PC-3 (cell line): ENCODE measurements at regions not wholly inside any gene's neighbourhood (a gene's known extent, or its start where the extent isn't known, plus 50 kb on each side); places are given as distances from the start of the nearest gene placed in this dataset.

Experiments
- ATAC-seq: fragments of 200-7000 bp; cut with Tn5 transposase; 2 replicates; pipeline ENCODE4 v1.9.1; 2020; ENCODE audit warnings: mild to moderate bottlenecking, moderate library complexity
- BruUV-seq: library from RNA; stranded (reverse); fragments of 400-500 nt; replicated peaks from 2 replicates; lab custom pipeline; 2021; lab: Mats Ljungman, UMichigan
- CTCF ChIA-PET: fragments of 300-600 bp; sonication (Branson Sonifier 250); formaldehyde crosslinking; loops from one replicate; lab custom pipeline; 2022; ENCODE audit warnings: antibody characterized with exemption; lab: Charles Lee
- POLR2A ChIA-PET: fragments of 300-600 bp; sonication (Branson Sonifier 250); formaldehyde crosslinking; loops from one replicate; lab custom pipeline; 2022; ENCODE audit warnings: antibody characterized with exemption; ENCODE audit not compliant: unreplicated experiment; lab: Charles Lee
- DNase-seq: peaks from one replicate; pipeline ENCODE4 v3.0.0-alpha.2; 2015
- H2AFZ ChIP-seq: fragments of 300-600 bp; sonication (generic); 2 replicates; pipeline ENCODE4 v1.6.0; 2016; ENCODE audit warnings: antibody characterized with exemption, low read length
- H3F3A ChIP-seq: fragments of 300-600 bp; sonication (generic); one replicate; pipeline ENCODE4 v1.6.0; 2017; ENCODE audit warnings: antibody characterized with exemption, low read length, control low read depth, mild to moderate bottlenecking; ENCODE audit not compliant: unreplicated experiment
- H3K27ac ChIP-seq: fragments of 300-600 bp; sonication (generic); 2 replicates; pipeline ENCODE4 v1.5.1; 2016; ENCODE audit warnings: mild to moderate bottlenecking, low read length
- H3K27me3 ChIP-seq: fragments of 300-600 bp; sonication (generic); 2 replicates; pipeline ENCODE4 v1.6.1; 2016; ENCODE audit warnings: low read length, mixed read lengths
- H3K36me3 ChIP-seq: fragments of 300-600 bp; sonication (generic); 2 replicates; pipeline ENCODE4 v1.6.1; 2016; ENCODE audit warnings: low read depth, mixed run types, low read length, mixed read lengths
- H3K4me1 ChIP-seq: fragments of 300-600 bp; sonication (generic); 2 replicates; pipeline ENCODE4 v1.5.1; 2016; ENCODE audit warnings: low read length; ENCODE audit not compliant: insufficient read depth
- H3K4me2 ChIP-seq: fragments of 300-600 bp; sonication (generic); 2 replicates; pipeline ENCODE4 v1.6.0; 2016; ENCODE audit warnings: low read length
- H3K4me3 ChIP-seq: fragments of 300-600 bp; sonication (generic); 2 replicates; pipeline ENCODE4 v1.5.1; 2016; ENCODE audit warnings: mild to moderate bottlenecking, low read length, mixed read lengths
- H3K79me2 ChIP-seq: fragments of 300-600 bp; sonication (generic); 2 replicates; pipeline ENCODE4 v1.6.1; 2017; ENCODE audit warnings: low read length, mixed read lengths
- H3K9ac ChIP-seq: fragments of 300-600 bp; sonication (generic); 2 replicates; pipeline ENCODE4 v1.6.0; 2016; ENCODE audit warnings: mild to moderate bottlenecking, low read length
- H3K9me2 ChIP-seq: fragments of 300-600 bp; sonication (generic); replicated peaks from 2 replicates; pipeline ENCODE4 v1.6.1; 2016; ENCODE audit warnings: mixed run types, low read length, mixed read lengths
- H3K9me3 ChIP-seq: fragments of 300-600 bp; sonication (generic); 2 replicates; pipeline ENCODE4 v1.6.1; 2016; ENCODE audit warnings: low read length, mixed read lengths
- H4K20me1 ChIP-seq: fragments of 300-600 bp; sonication (generic); 2 replicates; pipeline ENCODE4 v1.6.1; 2016; ENCODE audit warnings: low read length, mixed read lengths
- EZH2 ChIP-seq: fragments of 300-600 bp; sonication (generic); IDR thresholded peaks from one replicate; pipeline ENCODE4 v1.6.1; 2017; ENCODE audit warnings: antibody characterized with exemption, mild to moderate bottlenecking, low read length; ENCODE audit not compliant: unreplicated experiment
- EZH2phosphoT487 ChIP-seq: fragments of 300-600 bp; sonication (generic); IDR thresholded peaks from 2 replicates; pipeline ENCODE4 v1.6.1; 2018; ENCODE audit warnings: mild to moderate bottlenecking, antibody characterized with exemption, low read length, borderline replicate concordance
- intact Hi-C: fragments of 100-400 bp; cut with micrococcal nuclease; formaldehyde crosslinking; loops from 2 replicates; pipeline ENCODE4 v1.9.0; 2023
- TF ChIP-seq, protein P1 (sequence below): fragments of 300-600 bp; sonication (generic); conservative IDR thresholded peaks from 2 replicates; pipeline ENCODE4 v1.5.1; 2017; ENCODE audit warnings: antibody characterized with exemption, low read depth, mild to moderate bottlenecking, low read length

DNA sequence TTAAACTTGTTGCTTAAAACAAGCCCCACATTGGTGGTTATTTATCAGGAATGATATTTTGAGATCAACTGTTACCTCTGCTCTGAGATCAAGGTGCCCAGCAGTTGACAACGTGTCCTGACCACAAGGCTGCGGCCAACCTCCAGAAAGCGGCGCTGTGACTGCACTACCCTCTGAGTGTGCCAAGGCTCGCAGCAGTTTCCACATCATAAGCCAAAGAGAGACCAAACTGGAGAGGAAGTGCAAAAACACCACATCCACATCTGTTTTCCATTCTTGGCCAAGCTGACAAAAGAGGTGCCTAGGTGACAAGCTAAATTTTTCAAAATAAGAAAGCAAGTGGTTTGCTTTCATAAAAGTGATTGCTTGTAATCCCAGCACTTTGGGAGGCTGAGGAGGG lies 410.8 kb upstream of the POU3F3 start:
- Histone ChIP-seq H3K9me2 (no peaks in the 10 kb centered on the region), H3K4me2 (no peak overlapping the region), H3K79me2 (no peaks in the 10 kb centered on the region), H3F3A (no peaks in the 10 kb centered on the region), H3K27me3 (peaks cover 22% of the 10 kb centered on the region; the same call in 1 of the 2 replicates), H3K27ac (no peak overlapping the region), H3K36me3 (no peaks in the 10 kb centered on the region), H4K20me1 (no peaks in the 10 kb centered on the region), H3K4me3 (no peak overlapping the region), H3K9me3 (no peaks in the 10 kb centered on the region), H2AFZ (no peak overlapping the region), H3K9ac (no peak overlapping the region), H3K4me1 (no peaks in the 10 kb centered on the region)
- ATAC-seq: no peak
- no peak for DNase-seq
- ChIA-PET CTCF (no interaction called here), POLR2A (no interaction called here)
- intact Hi-C loops: no loop called here
- no TSS peak for BruUV-seq
- TF ChIP-seq, protein P1, sequence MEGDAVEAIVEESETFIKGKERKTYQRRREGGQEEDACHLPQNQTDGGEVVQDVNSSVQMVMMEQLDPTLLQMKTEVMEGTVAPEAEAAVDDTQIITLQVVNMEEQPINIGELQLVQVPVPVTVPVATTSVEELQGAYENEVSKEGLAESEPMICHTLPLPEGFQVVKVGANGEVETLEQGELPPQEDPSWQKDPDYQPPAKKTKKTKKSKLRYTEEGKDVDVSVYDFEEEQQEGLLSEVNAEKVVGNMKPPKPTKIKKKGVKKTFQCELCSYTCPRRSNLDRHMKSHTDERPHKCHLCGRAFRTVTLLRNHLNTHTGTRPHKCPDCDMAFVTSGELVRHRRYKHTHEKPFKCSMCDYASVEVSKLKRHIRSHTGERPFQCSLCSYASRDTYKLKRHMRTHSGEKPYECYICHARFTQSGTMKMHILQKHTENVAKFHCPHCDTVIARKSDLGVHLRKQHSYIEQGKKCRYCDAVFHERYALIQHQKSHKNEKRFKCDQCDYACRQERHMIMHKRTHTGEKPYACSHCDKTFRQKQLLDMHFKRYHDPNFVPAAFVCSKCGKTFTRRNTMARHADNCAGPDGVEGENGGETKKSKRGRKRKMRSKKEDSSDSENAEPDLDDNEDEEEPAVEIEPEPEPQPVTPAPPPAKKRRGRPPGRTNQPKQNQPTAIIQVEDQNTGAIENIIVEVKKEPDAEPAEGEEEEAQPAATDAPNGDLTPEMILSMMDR: no peak
- TF ChIP-seq EZH2: no peak

GRCh38 chr2:104444392-104444791 lies 409.5 kb upstream of the POU3F3 start:
- H3F3A ChIP-seq: no peaks in the 10 kb centered on the region
- DNase-seq (no peak), ATAC-seq (no peak)
- H3K9me3 ChIP-seq: no peaks in the 10 kb centered on the region
- no peaks in the 10 kb centered on the region for H3K79me2 ChIP-seq
- H3K27me3 ChIP-seq: peaks cover 27% of the 10 kb centered on the region
- CTCF ChIA-PET: no interaction called here
- BruUV-seq: no TSS peak
- intact Hi-C loops: no loop called here
- no peaks in the 10 kb centered on the region for H3K9me2 ChIP-seq
- POLR2A ChIA-PET: no interaction called here
- no peaks in the 10 kb centered on the region for H4K20me1 ChIP-seq
- no peak overlapping the region for H3K4me2 ChIP-seq
- no peak overlapping the region for H3K4me3 ChIP-seq
- no peak overlapping the region for H3K27ac ChIP-seq
- no peaks in the 10 kb centered on the region for H3K36me3 ChIP-seq
- H3K4me1 ChIP-seq: no peaks in the 10 kb centered on the region
- H2AFZ ChIP-seq: no peak overlapping the region
- H3K9ac ChIP-seq: no peak overlapping the region
- TF ChIP-seq EZH2phosphoT487 (no peak), EZH2 (no peak)
- TF ChIP-seq, protein P1: no peak

DNA sequence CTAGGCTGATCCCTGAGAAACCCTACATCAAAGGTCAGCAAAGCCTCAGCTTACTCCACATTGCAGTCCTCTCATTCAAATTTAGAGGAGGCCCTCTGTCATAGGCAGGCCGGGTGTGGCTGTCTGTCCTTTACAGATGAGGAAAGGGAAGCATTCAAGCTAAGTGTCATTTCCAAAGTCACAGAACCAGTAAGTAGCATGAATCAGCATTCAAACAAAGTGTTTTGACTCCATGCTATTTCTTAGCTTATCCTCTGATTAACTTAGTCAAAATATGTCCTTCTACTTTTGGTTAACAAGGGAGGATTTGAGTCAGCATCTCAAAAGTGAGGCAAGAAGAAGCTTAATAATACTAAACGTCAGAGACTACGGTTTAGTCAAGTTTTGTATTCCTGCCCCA lies 409.0 kb upstream of the POU3F3 start:
- no peak for DNase-seq
- H3K4me3 ChIP-seq: no peak overlapping the region
- CTCF ChIA-PET: no interaction called here
- no TSS peak for BruUV-seq
- no peaks in the 10 kb centered on the region for H3K4me1 ChIP-seq
- H3K4me2 ChIP-seq: no peak overlapping the region
- TF ChIP-seq EZH2phosphoT487: no peak
- no peak for TF ChIP-seq EZH2
- TF ChIP-seq, protein P1: no peak
- H2AFZ ChIP-seq: no peak overlapping the region
- H3K9me2 ChIP-seq: no peaks in the 10 kb centered on the region
- H3K9me3 ChIP-seq: no peaks in the 10 kb centered on the region
- no peaks in the 10 kb centered on the region for H4K20me1 ChIP-seq
- no peaks in the 10 kb centered on the region for H3K79me2 ChIP-seq
- intact Hi-C loops: no loop called here
- no peaks in the 10 kb centered on the region for H3F3A ChIP-seq
- H3K36me3 ChIP-seq: no peaks in the 10 kb centered on the region
- no peak for ATAC-seq
- POLR2A ChIA-PET: no interaction called here
- H3K9ac ChIP-seq: no peak overlapping the region
- no peak overlapping the region for H3K27ac ChIP-seq
- peaks cover 26% of the 10 kb centered on the region for H3K27me3 ChIP-seq
